HCT116 (cell line): ENCODE measurements at regions not wholly inside any gene's neighbourhood (a gene's known extent, or its start where the extent isn't known, plus 50 kb on each side); places are given as distances from the start of the nearest gene placed in this dataset.

Source experiments
- ATAC-seq: fragments of 200-7000 bp; cut with Tn5 transposase; 2 replicates; pipeline ENCODE4 v1.9.1; 2020; ENCODE audit warnings: mild to moderate bottlenecking, moderate library complexity
- BruUV-seq: library from RNA; stranded (reverse); fragments of 400-500 nt; replicated peaks from 2 replicates; lab custom pipeline; 2021; lab: Mats Ljungman, UMichigan
- CTCF ChIA-PET: fragments of 300-600 bp; sonication (Branson Sonifier 250); formaldehyde crosslinking; loops from one replicate; lab custom pipeline; 2021; ENCODE audit warnings: antibody characterized with exemption; lab: Charles Lee
- POLR2A ChIA-PET: fragments of 300-600, 350-600 bp; sonication (Branson Sonifier 250); formaldehyde crosslinking; loops from one replicate; lab custom pipeline; 2021; ENCODE audit warnings: antibody characterized with exemption; lab: Charles Lee
- RAD21 ChIA-PET, 2 experiments: fragments of 300-600 bp; sonication (Branson Sonifier 250); formaldehyde crosslinking; loops; one replicate each; lab custom pipeline; 2023; ENCODE audit warnings: low total read pairs in 2 of 2; ENCODE audit not compliant: uncharacterized antibody in 2 of 2, unreplicated experiment in 2 of 2, low non-redundant PET in 1 of 2; lab: Charles Lee
- DNase-seq: peaks from one replicate; pipeline ENCODE4 v3.0.0-alpha.2; 2010; ENCODE audit warnings: low read depth, low spot score
- H2AFZ ChIP-seq: fragments of 200-600 bp; shearing (Covaris generic), sonication (generic); 2 replicates; pipeline ENCODE4 v1.6.1; 2017; ENCODE audit warnings: low read depth, mixed run types, mixed read lengths, antibody characterized with exemption, low read length; ENCODE audit not compliant: poor library complexity, severe bottlenecking
- H3K27ac ChIP-seq: 2 replicates; pipeline ENCODE4 v1.5.1; 2012; ENCODE audit warnings: low read depth, low read length
- H3K27me3 ChIP-seq: fragments of 200-600 bp; sonication (generic); 2 replicates; pipeline ENCODE4 v1.6.1; 2016; ENCODE audit warnings: mixed run types, low read length, mixed read lengths; ENCODE audit not compliant: insufficient read depth
- H3K36me3 ChIP-seq, 2 experiments: fragments of 200-500 bp in 1 of 2; fragments of 200-600 bp in 1 of 2; sonication (Bioruptor generic) in 1 of 2; sonication (generic) in 1 of 2; 2 replicates each; pipeline versions ENCODE4 v1.5.1 to v1.6.1; 2014 to 2016; ENCODE audit warnings: low read length in 2 of 2, inconsistent platforms in 1 of 2, mixed read lengths in 1 of 2, mixed run types in 1 of 2; ENCODE audit not compliant: insufficient read depth in 2 of 2, control insufficient read depth in 1 of 2
- H3K4me1 ChIP-seq, 2 experiments: fragments of 200-600 bp in 1 of 2; sonication (generic) in 1 of 2; 2 replicates each; pipeline versions ENCODE4 v1.5.1 to v1.6.1; 2012 to 2017; ENCODE audit warnings: low read length in 2 of 2, inconsistent platforms in 1 of 2, mild to moderate bottlenecking in 1 of 2, mixed read lengths in 1 of 2, mixed run types in 1 of 2, moderate library complexity in 1 of 2; ENCODE audit not compliant: insufficient read depth in 2 of 2, control insufficient read depth in 1 of 2
- H3K4me2 ChIP-seq: fragments of 200-600 bp; sonication (generic); 2 replicates; pipeline ENCODE4 v1.6.1; 2017; ENCODE audit warnings: mixed run types, low read length, mixed read lengths
- H3K4me3 ChIP-seq, 2 experiments: fragments of 200-600 bp in 1 of 2; sonication (generic) in 1 of 2; replicated peaks in 1 of 2; 2 replicates each; pipeline ENCODE4 v1.5.1; 2011 to 2016; ENCODE audit warnings: low read length in 2 of 2, control low read depth in 1 of 2, low read depth in 1 of 2, mild to moderate bottlenecking in 1 of 2, mixed read lengths in 1 of 2, mixed run types in 1 of 2
- H3K79me2 ChIP-seq: fragments of 200-600 bp; sonication (generic); 2 replicates; pipeline ENCODE4 v1.6.1; 2017; ENCODE audit warnings: mild to moderate bottlenecking, mixed run types, low read length, moderate library complexity, mixed read lengths; ENCODE audit not compliant: insufficient read depth
- H3K9ac ChIP-seq: fragments of 200-600 bp; sonication (generic); 2 replicates; pipeline ENCODE4 v1.6.1; 2016; ENCODE audit warnings: low read length, mixed read lengths
- H3K9me2 ChIP-seq: fragments of 200-600 bp; sonication (generic), shearing (Covaris generic); 2 replicates; pipeline ENCODE4 v1.6.1; 2017; ENCODE audit warnings: mixed run types, mild to moderate bottlenecking, moderate library complexity; ENCODE audit not compliant: insufficient read depth
- H3K9me3 ChIP-seq, 2 experiments: fragments of 200-500 bp in 1 of 2; fragments of 200-600 bp in 1 of 2; sonication (Bioruptor generic) in 1 of 2; sonication (generic) in 1 of 2; 2 replicates each; pipeline ENCODE4 v1.6.1; 2014 to 2017; ENCODE audit warnings: low read length in 2 of 2, mixed read lengths in 2 of 2, inconsistent platforms in 1 of 2, low read depth in 1 of 2, mild to moderate bottlenecking in 1 of 2, mixed run types in 1 of 2, moderate library complexity in 1 of 2; ENCODE audit not compliant: control insufficient read depth in 1 of 2, insufficient read depth in 1 of 2
- H4K20me1 ChIP-seq: fragments of 200-600 bp; sonication (generic), shearing (Covaris generic); 2 replicates; pipeline ENCODE4 v1.6.1; 2017; ENCODE audit warnings: mixed run types, mild to moderate bottlenecking, moderate library complexity; ENCODE audit not compliant: insufficient read depth
- ELF1 ChIP-seq: IDR thresholded peaks from 2 replicates; pipeline ENCODE4 v1.6.1; 2012; ENCODE audit warnings: low read depth, borderline replicate concordance
- POLR2AphosphoS5 ChIP-seq: IDR thresholded peaks from 2 replicates; pipeline ENCODE4 v1.6.1; 2011; ENCODE audit warnings: mild to moderate bottlenecking, low read depth, low read length, moderate library complexity
- SRF ChIP-seq: IDR thresholded peaks from 2 replicates; pipeline ENCODE4 v1.6.1; 2012; ENCODE audit warnings: low read depth
- YY1 ChIP-seq: IDR thresholded peaks from 2 replicates; pipeline ENCODE4 v1.6.1; 2011; ENCODE audit warnings: low read length, low read depth, moderate library complexity, mild to moderate bottlenecking; ENCODE audit not compliant: insufficient replicate concordance; ENCODE audit errors: extremely low read depth
- intact Hi-C: fragments of 100-400 bp; cut with micrococcal nuclease; formaldehyde crosslinking; loops from 2 replicates; pipeline ENCODE4 v1.10.0; 2022
- TF ChIP-seq, protein P1 (sequence below): IDR thresholded peaks from 2 replicates; pipeline ENCODE4 v1.6.1; 2012; ENCODE audit warnings: low read depth

DNA sequence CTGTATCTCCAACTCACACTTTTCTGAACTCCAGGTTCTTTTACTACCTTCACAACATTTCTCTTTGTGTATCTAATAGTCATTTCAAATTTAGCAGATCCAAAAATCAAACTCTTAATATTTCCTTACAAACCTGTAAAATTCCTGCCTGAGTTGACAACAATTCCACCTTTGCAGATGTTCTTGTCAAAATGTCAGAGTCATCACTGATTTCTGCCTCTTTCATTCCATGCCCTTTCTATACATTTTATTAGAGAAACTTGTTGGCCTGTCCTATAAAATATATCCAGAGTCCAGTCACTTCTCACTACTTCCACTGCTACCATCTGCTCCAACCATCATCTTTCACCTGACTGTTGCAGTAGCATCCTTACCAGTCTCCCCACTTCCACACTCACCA is 119.7 kb downstream of the CAPZA3 start (continued):
- TF ChIP-seq, protein P1, sequence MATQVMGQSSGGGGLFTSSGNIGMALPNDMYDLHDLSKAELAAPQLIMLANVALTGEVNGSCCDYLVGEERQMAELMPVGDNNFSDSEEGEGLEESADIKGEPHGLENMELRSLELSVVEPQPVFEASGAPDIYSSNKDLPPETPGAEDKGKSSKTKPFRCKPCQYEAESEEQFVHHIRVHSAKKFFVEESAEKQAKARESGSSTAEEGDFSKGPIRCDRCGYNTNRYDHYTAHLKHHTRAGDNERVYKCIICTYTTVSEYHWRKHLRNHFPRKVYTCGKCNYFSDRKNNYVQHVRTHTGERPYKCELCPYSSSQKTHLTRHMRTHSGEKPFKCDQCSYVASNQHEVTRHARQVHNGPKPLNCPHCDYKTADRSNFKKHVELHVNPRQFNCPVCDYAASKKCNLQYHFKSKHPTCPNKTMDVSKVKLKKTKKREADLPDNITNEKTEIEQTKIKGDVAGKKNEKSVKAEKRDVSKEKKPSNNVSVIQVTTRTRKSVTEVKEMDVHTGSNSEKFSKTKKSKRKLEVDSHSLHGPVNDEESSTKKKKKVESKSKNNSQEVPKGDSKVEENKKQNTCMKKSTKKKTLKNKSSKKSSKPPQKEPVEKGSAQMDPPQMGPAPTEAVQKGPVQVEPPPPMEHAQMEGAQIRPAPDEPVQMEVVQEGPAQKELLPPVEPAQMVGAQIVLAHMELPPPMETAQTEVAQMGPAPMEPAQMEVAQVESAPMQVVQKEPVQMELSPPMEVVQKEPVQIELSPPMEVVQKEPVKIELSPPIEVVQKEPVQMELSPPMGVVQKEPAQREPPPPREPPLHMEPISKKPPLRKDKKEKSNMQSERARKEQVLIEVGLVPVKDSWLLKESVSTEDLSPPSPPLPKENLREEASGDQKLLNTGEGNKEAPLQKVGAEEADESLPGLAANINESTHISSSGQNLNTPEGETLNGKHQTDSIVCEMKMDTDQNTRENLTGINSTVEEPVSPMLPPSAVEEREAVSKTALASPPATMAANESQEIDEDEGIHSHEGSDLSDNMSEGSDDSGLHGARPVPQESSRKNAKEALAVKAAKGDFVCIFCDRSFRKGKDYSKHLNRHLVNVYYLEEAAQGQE = no peak
- no peak for TF ChIP-seq POLR2AphosphoS5

DNA sequence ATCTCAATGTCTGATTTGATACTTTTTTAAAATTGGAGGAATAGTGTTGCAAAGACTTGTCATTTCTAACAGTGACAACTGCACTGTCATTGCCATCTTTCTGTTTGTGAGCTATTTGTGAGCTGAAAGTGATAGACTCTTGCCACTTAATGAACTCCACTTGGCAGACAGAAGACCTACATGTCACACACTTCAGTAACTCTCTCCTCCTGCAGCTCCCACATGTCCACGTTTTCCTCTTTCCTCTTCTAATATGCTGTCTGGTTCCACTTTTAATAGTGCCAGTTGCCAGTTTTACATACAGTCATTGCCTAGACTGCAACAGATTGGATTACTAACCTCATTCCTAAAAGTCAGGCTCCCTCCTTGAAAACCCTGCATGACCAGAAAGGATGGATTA is 121.5 kb downstream of the CAPZA3 start:
- TF ChIP-seq ELF1 (no peak), SRF (no peak), YY1 (no peak)
- TF ChIP-seq, protein P1 = no peak
- TF ChIP-seq, all 23 proteins: peak for 0
- no peak for DNase-seq
- no peak overlapping the region for H3K27ac ChIP-seq
- H4K20me1 ChIP-seq = no peaks in the 10 kb centered on the region; the same call in 1 of the 2 replicates
- H3K9ac ChIP-seq = no peak overlapping the region
- H3K9me3 ChIP-seq = no peaks in the 10 kb centered on the region
- no peaks in the 10 kb centered on the region for H3K36me3 ChIP-seq
- no peak for ATAC-seq
- H3K4me3 ChIP-seq = no peak overlapping the region
- BruUV-seq = no TSS peak
- ChIA-PET CTCF (interaction anchor here (1.4 kb wide), 1 partner anchor 324 kb away, joined by 4 read pairs; no protein-coding TSS in a partner anchor), POLR2A (no interaction called here), RAD21 (no interaction called here)
- H3K79me2 ChIP-seq = no peaks in the 10 kb centered on the region
- no peak overlapping the region for H2AFZ ChIP-seq
- no peaks in the 10 kb centered on the region for H3K4me1 ChIP-seq
- no peaks in the 10 kb centered on the region for H3K27me3 ChIP-seq
- no peak overlapping the region for H3K4me2 ChIP-seq
- intact Hi-C loops = no loop called here
- H3K9me2 ChIP-seq = no peaks in the 10 kb centered on the region
